Transverse colon (tissue), 4 donors: ENCODE measurements at regions not wholly inside any gene's neighbourhood (a gene's known extent, or its start where the extent isn't known, plus 50 kb on each side); places are given as distances from the start of the nearest gene placed in this dataset.

ENCODE experiments used
- EP300 ChIP-seq: sonication (generic); formaldehyde crosslinking; IDR thresholded peaks from one replicate; pipeline ENCODE4 v1.6.1; 2017; ENCODE audit warnings: antibody characterized with exemption, low read depth
- POLR2A ChIP-seq: fragments of 450-650 bp; IDR thresholded peaks from one replicate; pipeline ENCODE4 v1.6.1; 2016; ENCODE audit warnings: antibody characterized with exemption, mild to moderate bottlenecking, moderate library complexity
- POLR2AphosphoS5 ChIP-seq, 3 donors: sonication (generic); formaldehyde crosslinking; IDR thresholded peaks; one replicate each; pipeline ENCODE4 v1.6.1; 2016; ENCODE audit warnings: antibody characterized with exemption in 3 of 3
- TF ChIP-seq, protein P1 (sequence below), 5 experiments: fragments of 200-600 bp in 3 of 5; fragments of 450-650 bp in 2 of 5; sonication (generic) in 3 of 5; IDR thresholded peaks; 1 replicate in 2 of 5; 2 replicates in 3 of 5; pipeline ENCODE4 v1.5.1; 2016 to 2017; ENCODE audit warnings: antibody characterized with exemption in 5 of 5, inconsistent platforms in 3 of 5, mild to moderate bottlenecking in 2 of 5, moderate library complexity in 1 of 5

DNA sequence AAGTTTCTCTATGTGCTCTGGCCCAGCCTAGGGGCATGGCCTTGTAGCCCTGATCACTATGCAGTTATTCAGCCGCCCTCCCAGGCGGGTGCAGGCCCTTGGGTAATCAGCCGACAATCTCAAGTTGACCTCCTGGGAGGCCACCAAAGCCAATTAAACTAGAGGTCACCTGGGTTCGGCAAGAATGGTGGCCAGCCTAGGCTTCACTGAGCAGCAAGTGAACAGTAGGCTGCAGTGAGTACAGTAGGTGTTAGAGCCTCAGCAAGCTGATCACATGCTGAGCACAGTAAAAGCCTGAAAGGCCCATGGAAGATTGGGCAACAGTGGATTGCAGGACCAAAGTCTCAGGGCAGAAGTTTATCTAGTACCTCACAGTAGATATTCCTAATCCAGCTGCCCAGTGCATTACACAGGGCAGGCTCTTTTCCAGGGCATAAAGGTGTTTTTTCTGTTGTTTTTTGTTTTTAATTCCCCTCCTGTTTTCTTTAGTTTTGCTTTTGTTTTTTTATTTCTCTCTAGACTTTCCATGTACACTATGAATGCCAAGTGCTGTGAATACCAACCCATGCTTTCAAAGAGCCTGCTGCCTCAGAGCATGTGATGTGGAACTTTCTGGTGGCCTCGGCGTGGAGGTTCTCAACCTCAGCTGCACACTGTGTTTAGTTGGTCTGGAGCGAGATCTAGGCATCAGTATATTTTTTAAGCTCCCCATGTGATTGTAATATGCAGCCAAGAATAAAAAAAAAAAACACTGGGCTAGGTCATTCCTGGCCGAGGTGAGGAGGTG, 55.9 kb upstream of the ATL2 start:
- TF ChIP-seq, protein P1, sequence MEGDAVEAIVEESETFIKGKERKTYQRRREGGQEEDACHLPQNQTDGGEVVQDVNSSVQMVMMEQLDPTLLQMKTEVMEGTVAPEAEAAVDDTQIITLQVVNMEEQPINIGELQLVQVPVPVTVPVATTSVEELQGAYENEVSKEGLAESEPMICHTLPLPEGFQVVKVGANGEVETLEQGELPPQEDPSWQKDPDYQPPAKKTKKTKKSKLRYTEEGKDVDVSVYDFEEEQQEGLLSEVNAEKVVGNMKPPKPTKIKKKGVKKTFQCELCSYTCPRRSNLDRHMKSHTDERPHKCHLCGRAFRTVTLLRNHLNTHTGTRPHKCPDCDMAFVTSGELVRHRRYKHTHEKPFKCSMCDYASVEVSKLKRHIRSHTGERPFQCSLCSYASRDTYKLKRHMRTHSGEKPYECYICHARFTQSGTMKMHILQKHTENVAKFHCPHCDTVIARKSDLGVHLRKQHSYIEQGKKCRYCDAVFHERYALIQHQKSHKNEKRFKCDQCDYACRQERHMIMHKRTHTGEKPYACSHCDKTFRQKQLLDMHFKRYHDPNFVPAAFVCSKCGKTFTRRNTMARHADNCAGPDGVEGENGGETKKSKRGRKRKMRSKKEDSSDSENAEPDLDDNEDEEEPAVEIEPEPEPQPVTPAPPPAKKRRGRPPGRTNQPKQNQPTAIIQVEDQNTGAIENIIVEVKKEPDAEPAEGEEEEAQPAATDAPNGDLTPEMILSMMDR (IDR thresholded peaks at IDR 0.05), result no peak
- no peak for TF ChIP-seq POLR2AphosphoS5 (IDR thresholded peaks at IDR 0.05)
- no peak for TF ChIP-seq POLR2A
- TF ChIP-seq EP300, result no peak
